Left lobe of liver (tissue), 2 donors: ENCODE measurements at regions not wholly inside any gene's neighbourhood (a gene's known extent, or its start where the extent isn't known, plus 50 kb on each side); places are given as distances from the start of the nearest gene placed in this dataset.

Source experiments
- ATAC-seq: fragments of 200-7000 bp; cut with Tn5 transposase; one replicate; pipeline ENCODE4 v1.9.1; 2020; ENCODE audit warnings: mild to moderate bottlenecking, moderate library complexity
- DNase-seq: peaks from one replicate; pipeline ENCODE4 v3.0.0-alpha.2; 2020; ENCODE audit warnings: low spot score
- donor health status: DM: no; HTN: no; CAD: no; lungs with moderate emphysema.
- donor health status: DM: no; HTN: yes; CAD: no.

DNA sequence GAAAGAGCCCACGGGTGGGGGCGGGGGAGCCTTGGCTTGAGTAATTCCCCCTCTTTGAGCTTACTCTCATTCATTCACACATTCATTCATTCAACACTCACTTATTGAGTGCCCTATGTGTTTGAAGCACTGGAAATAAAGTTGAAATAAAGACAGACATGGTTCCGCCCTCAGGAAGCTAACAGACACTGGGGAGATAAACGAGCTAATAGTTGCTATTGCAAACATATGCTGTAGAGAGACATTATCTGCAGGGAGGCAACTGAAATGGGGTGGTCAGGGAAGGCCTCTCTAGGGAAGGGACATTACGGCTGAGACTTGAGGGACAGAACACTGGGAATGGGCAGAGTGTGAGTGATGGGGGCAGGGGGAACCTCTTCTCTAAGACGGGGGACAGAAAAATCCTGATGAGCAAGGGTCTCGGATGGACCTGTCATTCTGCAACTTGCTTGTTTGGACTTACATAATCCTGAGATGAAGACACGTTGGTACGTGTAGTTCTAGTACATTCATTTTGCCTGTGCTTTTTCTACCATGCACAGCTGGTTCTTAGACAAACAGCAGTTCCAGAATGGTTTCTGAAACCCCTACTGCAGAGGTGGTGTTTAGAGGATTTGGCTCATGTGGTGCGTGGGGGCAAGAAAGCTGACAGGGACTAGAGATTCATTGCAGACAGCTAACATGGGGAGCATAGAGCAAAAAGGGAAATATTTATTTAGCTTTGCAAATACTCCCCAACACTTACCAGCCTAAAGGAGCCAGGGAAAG lies 71.1 kb upstream of the BLCAP start:
- no peak for DNase-seq
- no peak for ATAC-seq

DNA sequence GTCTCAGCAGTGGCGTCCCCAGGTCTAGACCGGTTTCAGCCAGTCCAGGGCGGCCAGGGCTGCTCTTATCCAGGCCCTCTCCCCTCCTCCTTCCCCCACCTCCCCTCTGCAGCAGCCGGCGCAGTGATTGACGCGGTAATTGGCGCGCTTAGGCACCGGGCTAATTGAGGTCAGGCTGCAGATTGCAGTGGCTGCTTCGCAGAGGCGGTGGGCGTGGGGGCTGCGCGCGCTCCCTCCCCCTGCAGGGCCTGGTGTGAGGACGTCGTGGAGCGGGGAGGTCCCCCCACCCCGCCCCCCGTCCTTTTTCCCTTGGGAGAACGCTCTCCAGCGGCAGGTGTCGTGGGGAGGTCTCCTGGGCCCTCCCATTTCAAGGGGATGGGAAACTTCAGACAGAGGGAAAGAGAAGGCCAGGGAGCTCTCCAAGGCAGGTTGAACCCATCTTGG lies 70.4 kb upstream of the BLCAP start:
- DNase-seq (no peak), ATAC-seq (no peak)

DNA sequence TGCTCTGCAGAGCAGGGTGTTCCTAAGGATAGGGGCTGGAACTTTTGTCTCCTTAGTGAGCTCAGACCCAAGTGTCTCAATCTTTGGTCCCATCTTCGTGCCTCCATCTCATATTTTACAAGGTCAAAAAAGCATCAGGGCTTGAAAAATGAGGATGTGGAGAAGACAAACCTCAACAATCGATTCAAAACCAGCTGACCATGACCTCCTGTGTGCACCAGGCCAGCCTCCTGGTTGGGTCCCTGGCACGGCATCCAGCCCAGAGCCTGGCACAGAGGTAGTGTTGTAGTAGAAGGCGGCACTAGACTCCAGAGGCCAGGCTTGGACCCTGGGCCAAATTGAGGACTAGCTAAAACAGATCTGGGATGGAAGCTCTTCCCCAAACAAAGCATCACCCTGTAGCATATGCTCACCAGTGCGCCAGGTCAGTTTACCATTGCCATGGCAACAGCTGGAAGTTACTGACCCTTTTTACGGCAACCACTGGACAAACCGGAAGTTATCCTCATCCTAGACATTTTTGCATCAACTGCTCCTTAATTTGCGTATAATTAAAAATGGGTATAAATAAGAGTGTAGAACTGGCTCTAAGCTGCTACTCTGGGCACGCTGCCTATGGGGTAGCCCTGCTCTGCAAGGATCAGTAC lies 69.3 kb upstream of the BLCAP start:
- ATAC-seq (no peak), DNase-seq (no peak)

DNA sequence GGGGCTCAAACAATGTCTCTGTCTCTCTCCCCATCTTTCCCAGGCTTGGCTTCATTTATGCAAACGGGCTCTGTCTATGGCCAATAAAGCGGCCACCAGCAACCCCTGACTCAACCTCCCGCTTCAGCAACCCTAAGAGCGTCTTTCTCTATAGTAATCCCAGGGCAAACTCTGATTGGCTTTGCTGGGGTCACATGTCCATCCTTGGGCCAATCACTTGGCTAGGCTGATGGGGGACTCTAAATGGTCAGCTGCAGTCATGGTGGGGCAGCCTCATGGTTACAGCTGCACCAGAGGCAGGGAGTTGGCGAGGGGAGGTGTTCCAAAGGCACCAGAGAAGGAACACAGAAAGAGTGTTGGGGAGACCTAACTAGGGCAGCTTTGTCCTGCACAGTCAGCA lies 68.5 kb upstream of the BLCAP start:
- ATAC-seq (no peak), DNase-seq (no peak)

DNA sequence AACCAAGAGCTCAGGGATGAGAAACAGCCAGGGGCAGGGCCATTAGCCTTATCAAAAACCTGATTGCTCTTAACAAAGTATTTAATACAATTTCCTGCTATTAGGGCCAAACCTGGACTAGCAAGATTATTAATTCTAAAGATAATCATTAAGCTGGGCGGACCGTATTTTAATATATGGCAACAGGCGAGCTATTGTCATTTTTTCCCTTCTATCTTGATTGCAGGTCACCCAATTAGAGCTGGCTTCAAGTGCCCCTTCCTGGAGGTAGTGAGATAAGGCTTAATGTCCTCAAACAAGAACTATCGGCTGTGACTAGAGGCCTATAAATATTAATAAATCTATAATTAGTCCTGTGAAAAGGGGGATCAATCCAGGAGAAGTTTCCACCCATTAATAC lies 66.0 kb upstream of the BLCAP start:
- DNase-seq: no peak
- ATAC-seq: no peak

DNA sequence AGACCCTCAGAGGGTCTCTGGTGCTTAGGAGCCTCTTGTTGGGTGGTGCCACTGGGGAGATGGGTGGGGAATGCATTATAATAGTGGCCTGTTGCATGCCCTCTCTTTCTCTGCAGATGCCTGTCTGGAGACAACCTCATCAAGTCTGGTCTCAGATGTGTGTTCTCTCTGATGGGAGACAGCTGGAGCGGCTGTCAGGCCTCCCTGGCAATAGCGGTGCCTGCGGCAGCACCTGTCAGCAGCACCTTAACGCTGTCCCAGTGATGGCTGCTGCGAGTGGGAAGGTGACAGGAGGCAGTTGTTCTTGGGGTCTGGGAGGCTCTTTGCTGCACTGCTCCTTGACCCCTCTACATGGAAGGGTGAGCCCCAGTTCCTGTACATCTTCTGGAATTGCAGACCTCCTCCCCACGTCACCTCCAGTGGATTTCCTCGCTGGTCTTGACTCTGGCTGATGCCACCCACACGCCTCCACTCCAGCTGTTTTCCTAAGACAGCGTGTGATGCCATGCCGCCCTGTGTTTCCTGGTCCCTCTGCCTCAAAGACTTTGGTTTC lies 63.3 kb upstream of the BLCAP start:
- no peak for DNase-seq
- no peak for ATAC-seq

DNA sequence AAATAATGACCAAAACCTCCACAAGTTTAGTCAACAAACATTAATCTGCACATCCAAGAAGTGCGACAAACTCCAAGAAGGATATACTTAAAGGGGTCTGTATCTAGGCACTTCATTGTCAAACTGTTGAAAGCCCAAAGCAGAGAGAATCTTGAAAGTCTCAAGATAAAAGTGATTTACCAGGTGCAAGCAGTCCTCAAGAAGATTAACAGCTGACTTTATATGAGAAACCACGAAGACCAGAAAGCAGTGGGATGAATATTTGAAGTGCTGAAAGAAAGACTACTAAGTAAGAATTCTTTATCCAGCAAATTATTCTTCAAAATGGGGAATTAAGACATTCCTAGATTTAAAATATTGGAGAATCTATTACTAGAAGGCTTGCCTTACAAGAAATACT lies 58.4 kb upstream of the BLCAP start:
- ATAC-seq (no peak), DNase-seq (no peak)

DNA sequence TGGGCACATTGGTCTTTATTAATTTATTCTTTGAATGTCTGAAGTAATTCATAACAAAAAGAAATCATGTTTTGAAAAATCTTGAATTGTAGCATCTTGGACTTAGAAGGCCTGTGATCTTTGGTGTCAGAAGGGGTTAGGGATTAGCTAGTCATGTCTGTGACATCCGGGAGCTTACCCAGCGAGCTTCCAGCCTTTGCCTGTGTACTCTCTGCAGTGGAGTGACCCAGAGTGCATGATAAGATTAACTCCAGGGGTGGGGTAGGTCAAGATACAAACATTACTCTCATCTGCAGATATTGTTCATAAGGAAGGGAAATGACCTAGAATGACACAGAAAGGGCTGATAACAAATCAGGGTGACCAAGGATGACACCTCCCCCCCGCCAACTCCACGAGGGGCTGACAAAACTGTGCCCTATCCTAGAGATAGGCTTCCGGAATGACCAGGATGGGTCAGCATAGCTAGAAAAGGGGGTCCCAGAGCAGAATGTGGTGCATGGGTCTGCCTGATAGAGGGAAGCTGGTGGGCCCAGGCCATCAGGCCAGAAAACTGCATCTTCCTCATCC lies 56.6 kb upstream of the BLCAP start:
- ATAC-seq: peak; percentile 42
- no peak for DNase-seq

DNA sequence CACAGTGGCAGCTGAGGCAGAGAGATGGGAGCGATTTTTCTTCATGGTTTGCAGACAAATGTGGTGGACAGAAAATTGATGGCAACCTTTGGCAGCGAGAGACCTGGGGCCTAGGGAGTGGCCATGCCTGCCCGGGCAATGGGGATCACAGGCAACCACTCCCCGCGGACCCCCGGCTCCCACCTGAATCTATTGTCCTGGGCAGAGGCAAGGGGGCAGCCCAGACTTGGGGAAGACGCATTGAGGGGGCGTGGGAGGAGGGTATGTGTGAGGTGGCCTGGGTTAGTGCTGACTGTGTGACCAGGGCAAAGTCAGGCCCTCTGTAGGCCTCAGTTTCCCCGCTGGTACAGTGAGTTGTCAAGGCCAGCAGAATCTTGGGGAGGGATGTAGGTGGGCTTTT lies 53.6 kb upstream of the BLCAP start:
- ATAC-seq: no peak
- DNase-seq: no peak

DNA sequence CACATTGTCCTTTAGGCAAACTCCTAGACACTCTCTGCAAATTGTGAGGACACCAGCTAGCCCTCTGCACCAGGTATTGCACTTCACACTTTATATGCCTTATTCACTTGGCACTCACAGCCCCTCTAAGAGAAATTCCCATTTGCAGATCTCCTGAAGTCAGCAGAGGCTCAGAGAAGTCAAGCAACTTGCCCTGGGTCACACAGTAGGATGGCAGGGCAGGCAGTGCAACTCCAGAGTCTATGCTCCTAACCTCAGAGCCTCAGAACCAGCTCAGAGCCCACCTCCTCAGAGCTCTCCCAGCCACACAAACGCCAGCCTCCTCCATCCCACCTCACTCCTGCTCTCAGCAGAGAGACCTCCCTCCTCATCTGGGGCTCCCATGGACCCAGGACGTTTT lies 52.4 kb upstream of the BLCAP start:
- DNase-seq (no peak), ATAC-seq (no peak)

DNA sequence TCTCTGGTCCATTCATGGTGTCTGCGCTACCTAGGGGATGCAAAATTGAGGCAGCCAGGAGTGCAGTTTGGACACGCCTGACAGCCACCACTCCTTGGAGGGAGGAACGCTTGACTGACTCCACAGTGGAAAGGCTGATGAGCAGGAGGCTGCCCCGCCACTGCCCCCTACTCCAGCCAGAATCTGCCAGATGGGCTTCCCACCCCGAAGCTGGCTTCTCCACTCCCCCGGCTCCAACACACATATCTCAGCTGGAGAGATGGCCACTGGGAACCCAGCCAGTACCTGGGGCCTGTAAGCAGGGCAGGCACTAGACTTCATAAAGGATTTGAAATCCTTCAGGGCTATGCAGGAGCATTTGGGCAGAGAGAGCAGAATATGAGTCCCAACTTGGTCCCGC lies 51.4 kb upstream of the BLCAP start:
- ATAC-seq: no peak
- DNase-seq: no peak

DNA sequence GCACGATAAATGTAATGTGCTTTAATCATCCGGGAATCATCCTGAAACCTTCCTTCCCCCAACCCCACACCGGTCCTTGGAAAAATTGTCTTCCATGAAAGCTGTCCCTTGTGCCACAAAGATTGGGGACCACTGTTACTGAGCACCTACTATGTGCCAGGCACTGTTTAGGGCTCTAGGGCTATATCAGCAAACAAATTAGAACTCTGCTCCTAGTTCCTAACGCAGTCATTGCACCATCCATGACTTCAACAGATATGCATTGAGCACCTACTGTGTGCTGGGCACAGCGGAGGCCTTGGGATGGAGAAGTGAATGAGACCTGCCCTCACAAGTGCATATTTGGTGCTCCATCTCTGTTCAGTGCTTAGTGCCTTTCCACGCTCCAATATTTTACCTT lies 50.3 kb upstream of the BLCAP start:
- ATAC-seq (no peak), DNase-seq (no peak)
